Common myeloid progenitor, CD34-positive (primary cell): ENCODE measurements at regions not wholly inside any gene's neighbourhood (a gene's known extent, or its start where the extent isn't known, plus 50 kb on each side); places are given as distances from the start of the nearest gene placed in this dataset.
"Not testable (repeated sequence)": the region's sequence is repeated elsewhere in the genome, so short reads cannot be mapped to it uniquely, and the experiment has no call there.

Experiments
- CTCF ChIA-PET: fragments of 350-600 bp; sonication (Branson Sonifier 250); formaldehyde crosslinking; loops from one replicate; lab custom pipeline; 2021; ENCODE audit warnings: antibody characterized with exemption; lab: Charles Lee
- POLR2A ChIA-PET: fragments of 350-600 bp; sonication (Branson Sonifier 250); formaldehyde crosslinking; loops from one replicate; lab custom pipeline; 2021; ENCODE audit warnings: antibody characterized with exemption; lab: Charles Lee
- DNase-seq, 3 donors: peaks; one replicate each; pipeline versions ENCODE4 v3.0.0 to v3.0.0-alpha.2; 2013
- H3K27ac ChIP-seq, 2 experiments: 1 replicate in 1 of 2; 2 replicates in 1 of 2; pipeline ENCODE4 v1.7.0; 2013; ENCODE audit warnings: inconsistent platforms in 2 of 2, low read length in 2 of 2, mild to moderate bottlenecking in 2 of 2, low read depth in 1 of 2, moderate library complexity in 1 of 2; ENCODE audit not compliant: severe bottlenecking in 2 of 2, insufficient read depth in 1 of 2, poor library complexity in 1 of 2
- H3K27me3 ChIP-seq, 5 experiments: replicated peaks in 2 of 5; 1 replicate in 3 of 5; 2 replicates in 2 of 5; pipeline versions ENCODE4 v1.6.1 to v1.7.0; 2013; ENCODE audit warnings: low read length in 4 of 5, mild to moderate bottlenecking in 2 of 5, moderate library complexity in 2 of 5, inconsistent platforms in 1 of 5; ENCODE audit not compliant: insufficient read depth in 5 of 5, control insufficient read depth in 4 of 5
- H3K36me3 ChIP-seq, 4 experiments: 1 replicate in 2 of 4; 2 replicates in 2 of 4; pipeline versions ENCODE4 v1.6.1 to v1.7.0; 2013; ENCODE audit warnings: low read length in 3 of 4, control low read depth in 1 of 4, mild to moderate bottlenecking in 1 of 4; ENCODE audit not compliant: control insufficient read depth in 4 of 4, insufficient read depth in 4 of 4
- H3K4me1 ChIP-seq, 4 experiments: 1 replicate in 3 of 4; 2 replicates in 1 of 4; pipeline versions ENCODE4 v1.6.1 to v1.7.1; 2013; ENCODE audit warnings: low read length in 3 of 4, mild to moderate bottlenecking in 3 of 4, control low read depth in 1 of 4, inconsistent platforms in 1 of 4, moderate library complexity in 1 of 4; ENCODE audit not compliant: control insufficient read depth in 4 of 4, insufficient read depth in 4 of 4; ENCODE audit errors: control extremely low read depth in 1 of 4
- H3K4me3 ChIP-seq, 7 experiments: 1 replicate in 4 of 7; 2 replicates in 3 of 7; pipeline versions ENCODE4 v1.5.1 to v1.7.0; 2013; ENCODE audit warnings: mild to moderate bottlenecking in 7 of 7, low read length in 6 of 7, moderate library complexity in 6 of 7, inconsistent platforms in 2 of 7, low read depth in 2 of 7, control low read depth in 1 of 7; ENCODE audit not compliant: insufficient read depth in 4 of 7, control insufficient read depth in 1 of 7; ENCODE audit errors: extremely low read depth in 1 of 7
- H3K9me3 ChIP-seq, 5 experiments: 1 replicate in 4 of 5; 2 replicates in 1 of 5; pipeline versions ENCODE4 v1.6.1 to v1.7.1; 2013; ENCODE audit warnings: low read length in 4 of 5, mild to moderate bottlenecking in 2 of 5, inconsistent platforms in 1 of 5, low read depth in 1 of 5, moderate library complexity in 1 of 5; ENCODE audit not compliant: control insufficient read depth in 4 of 5, insufficient read depth in 2 of 5; ENCODE audit errors: control extremely low read depth in 1 of 5
- WGBS: methylation state at CpG from one replicate; pipeline ENCODE4 v1.1.5; 2013; ENCODE audit not compliant: insufficient coverage; 5-methylcytosine and 5-hydroxymethylcytosine counted together

DNA sequence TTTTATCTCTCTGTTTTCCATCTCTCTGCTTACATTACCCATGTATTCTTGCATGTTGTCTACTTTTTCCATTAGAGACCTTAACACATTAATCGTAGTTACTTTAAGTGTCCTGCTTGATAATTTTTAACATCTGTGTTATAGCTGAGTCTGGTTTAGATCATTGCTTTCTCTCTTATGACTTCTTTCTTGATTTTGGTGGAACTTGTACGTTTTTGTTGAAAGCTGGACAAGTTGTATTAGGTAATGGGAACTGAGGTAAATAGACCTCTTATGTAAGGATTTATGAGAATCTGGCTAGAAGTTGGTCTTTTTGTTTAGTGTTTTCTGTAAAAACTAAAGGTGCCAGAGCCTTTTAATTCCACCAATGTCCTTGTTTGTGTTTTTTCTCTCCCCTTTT is 100.8 kb upstream of the LYZL2 start:
- CTCF ChIA-PET, result interaction anchor here (0.6 to 1.8 kb wide), 8 partner anchors 10 to 1041 kb away, joined by 3 to 5 read pairs (median 3); no protein-coding TSS in a partner anchor
- Histone ChIP-seq H3K4me3 (no peak overlapping the region), H3K27me3 (no peaks in the 10 kb centered on the region), H3K4me1 (peaks cover 0 to 30% (median 18%) of the 10 kb centered on the region in 4 experiments), H3K27ac (no peak overlapping the region), H3K36me3 (no peaks in the 10 kb centered on the region), H3K9me3 (no peaks in the 10 kb centered on the region)
- POLR2A ChIA-PET, result no interaction called here
- no peak for DNase-seq
- WGBS, result no CpG with 5 or more reads among the region's 2 CpGs

DNA sequence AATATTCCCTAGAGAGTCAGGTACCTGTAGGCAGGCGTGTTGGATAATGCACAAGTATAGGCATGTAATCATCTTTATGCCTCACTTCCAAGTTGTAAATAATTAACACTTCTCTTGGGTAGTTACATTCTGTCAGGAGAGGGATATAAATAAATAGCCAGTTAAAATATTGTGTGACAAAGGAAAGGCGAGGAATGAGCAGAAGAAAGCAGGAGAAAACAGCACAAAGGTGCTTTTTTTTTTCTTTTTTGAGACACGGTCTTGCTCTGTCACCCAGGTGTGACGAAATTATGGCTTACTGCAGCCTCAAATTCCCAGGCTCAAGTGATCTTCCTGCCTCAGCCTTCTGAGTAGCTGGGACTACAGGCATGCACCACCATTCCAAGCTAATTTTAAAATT is 99.2 kb upstream of the LYZL2 start:
- CTCF ChIA-PET, result interaction anchor here (1.2 to 1.4 kb wide), 4 partner anchors 23 to 1080 kb away, joined by 3 to 5 read pairs (median 4); no protein-coding TSS in a partner anchor
- no peak overlapping the region for H3K27ac ChIP-seq
- no peaks in the 10 kb centered on the region for H3K9me3 ChIP-seq
- H3K36me3 ChIP-seq, result no peaks in the 10 kb centered on the region
- H3K27me3 ChIP-seq, result no peaks in the 10 kb centered on the region
- POLR2A ChIA-PET, result no interaction called here
- DNase-seq, result no peak
- H3K4me1 ChIP-seq, result peaks cover 0 to 18% (median 8%) of the 10 kb centered on the region in 4 experiments
- 100% methylated on average over 2 of the region's 4 CpGs for WGBS
- no peak overlapping the region for H3K4me3 ChIP-seq

DNA sequence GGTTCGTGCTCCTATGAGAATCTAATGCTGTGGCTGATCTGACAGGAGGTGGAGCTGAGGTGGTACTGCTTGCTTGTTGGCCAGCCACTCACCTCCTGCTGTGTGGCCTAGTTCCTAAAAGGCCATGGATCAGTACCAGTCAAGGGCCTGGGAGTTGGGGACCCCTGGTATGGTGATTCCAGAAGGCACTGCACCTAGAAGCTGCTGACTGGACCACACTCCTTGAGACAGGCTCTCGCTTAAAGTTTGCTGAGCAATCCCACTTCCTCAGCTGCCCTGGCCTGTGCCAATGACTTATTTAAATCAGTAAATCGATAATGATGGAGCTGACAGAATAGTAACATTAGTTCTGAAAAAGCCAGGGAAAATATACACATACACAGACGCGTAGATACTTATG is 98.6 kb upstream of the LYZL2 start:
- ChIA-PET CTCF (interaction anchor here (1.3 to 1.4 kb wide), 2 partner anchors 24 to 31 kb away, joined by 3 to 5 read pairs; no protein-coding TSS in a partner anchor), POLR2A (no interaction called here)
- Histone ChIP-seq H3K27ac (no peak overlapping the region), H3K4me3 (no peak overlapping the region), H3K4me1 (peaks cover 0 to 18% (median 8%) of the 10 kb centered on the region in 4 experiments), H3K9me3 (no peaks in the 10 kb centered on the region), H3K36me3 (no peaks in the 10 kb centered on the region), H3K27me3 (no peaks in the 10 kb centered on the region)
- DNase-seq, result no peak
- WGBS, result 90% methylated on average over 2 of the region's 5 CpGs

DNA sequence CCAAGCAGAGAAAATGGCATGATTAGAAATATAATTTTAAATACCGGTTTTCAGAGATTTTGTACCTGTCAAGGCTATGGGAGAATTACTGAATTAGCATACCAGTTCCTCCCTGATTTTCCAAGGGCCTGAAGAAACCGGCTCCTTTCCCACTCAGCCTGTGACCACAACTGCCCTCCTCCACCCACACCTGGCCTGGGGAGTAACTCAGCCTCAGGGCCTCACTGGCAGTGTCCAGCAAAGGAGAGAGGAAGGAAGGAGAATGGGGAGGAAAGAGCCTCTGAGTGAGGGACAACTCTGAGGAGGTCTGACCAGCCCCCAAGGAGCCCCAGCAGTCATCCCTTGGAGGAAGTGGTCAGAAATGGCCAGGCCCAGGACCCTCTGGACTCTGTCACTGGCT is 98.0 kb upstream of the LYZL2 start:
- CTCF ChIA-PET, result interaction anchor here (0.6 to 1.4 kb wide), 3 partner anchors 24 to 1042 kb away, joined by 3 to 5 read pairs (median 3); no protein-coding TSS in a partner anchor

DNA sequence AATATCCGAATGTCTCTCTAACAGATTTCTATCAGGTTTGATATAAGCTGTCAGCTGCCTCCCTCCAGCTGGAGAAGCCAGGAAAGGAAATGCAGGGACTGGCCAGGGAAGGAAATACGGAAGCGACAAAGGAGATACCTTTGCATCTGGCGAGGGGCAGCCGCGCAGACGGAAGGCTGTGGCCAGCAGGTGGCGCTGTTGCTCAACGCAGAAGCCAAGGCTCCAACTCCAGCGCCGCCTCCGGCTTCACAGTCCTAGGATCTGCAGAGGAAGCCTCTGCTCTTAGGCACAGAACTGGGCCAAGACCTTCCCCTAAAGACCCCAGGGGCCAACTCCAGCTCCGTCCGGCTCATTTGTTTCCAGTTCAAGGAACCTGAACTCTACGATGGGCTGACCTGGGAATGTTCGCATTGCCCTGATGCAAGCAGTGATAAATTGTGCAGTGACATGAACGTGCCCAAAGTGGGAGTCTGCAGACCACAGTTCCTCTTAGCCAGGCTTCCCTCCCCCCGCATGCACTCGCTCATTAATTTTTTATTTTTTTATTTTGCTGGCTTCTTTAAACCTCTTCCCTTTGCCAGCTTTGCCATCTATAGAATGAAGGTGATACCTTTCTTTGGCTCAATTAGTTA is 97.3 kb upstream of the LYZL2 start:
- POLR2A ChIA-PET, H3K27me3 ChIP-seq, H3K9me3 ChIP-seq, H3K36me3 ChIP-seq, H3K27ac ChIP-seq: not testable (repeated sequence)
- DNase-seq, result peak; percentile 73 to 88 (median 83)
- peak overlapping the region in 3 of 7 experiments; percentile 42 to 64 (median 53) for H3K4me3 ChIP-seq
- CTCF ChIA-PET, result interaction anchor here (0.6 to 1.3 kb wide), 3 partner anchors 17 to 1043 kb away, joined by 3 read pairs; no protein-coding TSS in a partner anchor
- peaks cover 0 to 26% (median 9%) of the 10 kb centered on the region in 4 experiments for H3K4me1 ChIP-seq
- WGBS, result under 1% methylated on average over 12 of the region's 19 CpGs

More for the DNA sequence above, 98.0 kb upstream of the LYZL2 start:
- WGBS, result no CpG with 5 or more reads among the region's 2 CpGs
- H3K36me3 ChIP-seq, result no peaks in the 10 kb centered on the region
- H3K27me3 ChIP-seq, result no peaks in the 10 kb centered on the region
- DNase-seq, result no peak
- H3K4me1 ChIP-seq, result peaks cover 0 to 20% (median 9%) of the 10 kb centered on the region in 4 experiments
- no peak overlapping the region for H3K4me3 ChIP-seq
- no peak overlapping the region for H3K27ac ChIP-seq
- POLR2A ChIA-PET, result no interaction called here
- H3K9me3 ChIP-seq, result no peaks in the 10 kb centered on the region

DNA sequence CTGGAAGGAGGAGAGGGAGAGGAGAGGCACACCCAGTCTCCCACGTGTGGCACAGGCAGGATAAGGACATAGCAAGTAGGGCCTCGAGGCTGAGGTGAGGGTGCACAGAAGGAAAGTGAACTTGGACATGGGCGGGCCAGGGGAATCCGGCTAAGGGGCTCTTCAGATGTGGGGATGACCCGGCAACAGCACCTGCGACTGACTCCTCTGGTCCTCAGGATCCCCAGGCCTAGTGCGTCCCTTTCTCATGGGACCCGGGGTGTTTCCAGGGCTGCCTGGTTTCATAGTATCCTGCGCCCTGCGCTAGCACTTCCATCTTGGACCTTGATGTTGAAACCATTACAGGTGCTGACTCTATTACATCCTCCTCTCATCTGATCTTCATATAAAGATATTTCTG is 96.1 kb upstream of the LYZL2 start:
- ChIA-PET POLR2A (no interaction called here), CTCF (interaction anchor here (1.2 to 2.1 kb wide), 3 partner anchors 18 to 39 kb away, joined by 3 to 7 read pairs (median 3); no protein-coding TSS in a partner anchor)
- H3K9me3 ChIP-seq, result no peaks in the 10 kb centered on the region
- no peak overlapping the region for H3K4me3 ChIP-seq
- over 99% methylated on average over 8 of the region's 10 CpGs for WGBS
- H3K27ac ChIP-seq, result no peak overlapping the region
- no peak for DNase-seq
- no peaks in the 10 kb centered on the region for H3K27me3 ChIP-seq
- no peaks in the 10 kb centered on the region for H3K36me3 ChIP-seq
- H3K4me1 ChIP-seq, result peaks cover 0 to 26% (median 9%) of the 10 kb centered on the region in 4 experiments

DNA sequence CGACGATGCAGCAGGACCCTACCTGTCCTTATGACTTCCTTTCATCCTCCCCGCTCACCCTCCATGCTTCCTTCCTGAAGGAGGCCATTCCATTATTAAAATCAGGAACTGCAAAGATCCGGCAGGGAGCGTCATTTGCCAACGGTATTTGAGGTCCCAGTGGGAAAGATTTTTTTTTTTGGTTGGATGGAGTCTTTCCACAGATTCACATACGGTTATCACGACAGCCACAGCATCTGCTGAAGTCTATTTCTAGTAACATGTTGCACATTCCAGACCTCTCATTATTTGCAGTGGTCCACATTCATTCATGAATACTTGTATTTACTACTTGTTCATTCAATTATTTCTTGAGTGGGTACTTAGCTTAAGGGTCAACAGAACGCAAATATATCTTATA is 94.7 kb upstream of the LYZL2 start:
- H3K4me3 ChIP-seq, result no peak overlapping the region
- H3K27me3 ChIP-seq, result no peaks in the 10 kb centered on the region
- ChIA-PET CTCF (interaction anchor here (1.4 to 2.1 kb wide), 2 partner anchors 24 to 36 kb away, joined by 3 to 7 read pairs; no protein-coding TSS in a partner anchor), POLR2A (no interaction called here)
- WGBS, result 95% methylated on average over 5 of the region's 9 CpGs
- DNase-seq, result no peak
- peaks cover 0 to 26% (median 9%) of the 10 kb centered on the region in 4 experiments for H3K4me1 ChIP-seq
- no peak overlapping the region for H3K27ac ChIP-seq
- H3K36me3 ChIP-seq, result no peaks in the 10 kb centered on the region
- no peaks in the 10 kb centered on the region for H3K9me3 ChIP-seq
